Upper lobe of left lung (tissue), 4 donors: ENCODE measurements at regions not wholly inside any gene's neighbourhood (a gene's known extent, or its start where the extent isn't known, plus 50 kb on each side); places are given as distances from the start of the nearest gene placed in this dataset.

ENCODE experiments used
- CTCF ChIP-seq, 6 experiments: fragments of 450-650 bp in 4 of 6; fragments of 200-600 bp in 2 of 6; sonication (generic) in 2 of 6; IDR thresholded peaks; one replicate each; pipeline ENCODE4 v1.5.1; 2016 to 2019; ENCODE audit warnings: antibody characterized with exemption in 6 of 6
- POLR2A ChIP-seq, 4 donors: fragments of 450-650 bp; IDR thresholded peaks; one replicate each; pipeline ENCODE4 v1.5.1; 2016 to 2017; ENCODE audit warnings: antibody characterized with exemption in 4 of 4, mild to moderate bottlenecking in 2 of 4
- POLR2AphosphoS5 ChIP-seq, 2 donors: sonication (generic); formaldehyde crosslinking; IDR thresholded peaks; one replicate each; pipeline ENCODE4 v1.5.1; 2017; ENCODE audit warnings: antibody characterized with exemption in 2 of 2

DNA sequence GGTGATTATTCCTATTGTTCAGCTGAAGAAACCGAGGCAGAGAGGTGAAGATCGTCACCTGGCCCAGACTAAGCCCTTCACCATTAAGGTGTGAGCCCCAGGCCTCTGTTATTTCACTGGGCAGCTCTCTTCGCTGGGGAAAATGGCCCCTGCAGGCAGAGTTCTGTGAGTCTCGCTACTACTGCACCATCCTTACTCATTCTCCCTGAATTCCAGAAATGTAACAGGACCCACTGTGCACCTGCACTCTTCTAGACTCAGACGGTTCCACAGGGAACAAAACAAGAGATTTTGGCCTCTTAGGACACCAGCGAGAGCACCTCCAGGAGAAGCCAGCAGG lies 147.7 kb upstream of the GLI2 start:
- TF ChIP-seq CTCF (IDR thresholded peaks at IDR 0.05), result no peak
- TF ChIP-seq POLR2AphosphoS5 (IDR thresholded peaks at IDR 0.05), result no peak
- TF ChIP-seq POLR2A (IDR thresholded peaks at IDR 0.05), result no peak
